CD4-positive, alpha-beta T cell (primary cell): ENCODE measurements at regions not wholly inside any gene's neighbourhood (a gene's known extent, or its start where the extent isn't known, plus 50 kb on each side); places are given as distances from the start of the nearest gene placed in this dataset.

Experiments used
- ATAC-seq: fragments of 200-7000 bp; cut with Tn5 transposase; one replicate; pipeline ENCODE4 v1.10.0; 2022; ENCODE audit warnings: mild to moderate bottlenecking; ENCODE audit not compliant: poor library complexity
- CTCF ChIA-PET: fragments of 350-600 bp; sonication (Branson Sonifier 250); formaldehyde crosslinking; loops from one replicate; lab custom pipeline; 2021; ENCODE audit warnings: antibody characterized with exemption, inconsistent platforms; lab: Charles Lee
- POLR2A ChIA-PET: fragments of 350-600 bp; sonication (Branson Sonifier 250); formaldehyde crosslinking; loops from one replicate; lab custom pipeline; 2021; ENCODE audit warnings: antibody characterized with exemption, inconsistent platforms; lab: Charles Lee
- DNase-seq, 14 experiments: peaks; one replicate each; pipeline ENCODE4 v3.0.0-alpha.2; 2013 to 2020; ENCODE audit warnings: mixed read lengths in 2 of 14
- H3K27ac ChIP-seq, 2 donors: one replicate each; pipeline versions ENCODE4 v1.5.1 to v1.7.0; 2013; ENCODE audit warnings: low read length in 2 of 2, low read depth in 1 of 2, mild to moderate bottlenecking in 1 of 2
- H3K27me3 ChIP-seq, 2 experiments: 1 replicate in 1 of 2; 2 replicates in 1 of 2; pipeline versions ENCODE4 v1.6.1 to v1.7.0; 2013; ENCODE audit warnings: low read length in 2 of 2, control low read depth in 1 of 2, mild to moderate bottlenecking in 1 of 2, moderate library complexity in 1 of 2; ENCODE audit not compliant: insufficient read depth in 2 of 2, control insufficient read depth in 1 of 2
- H3K36me3 ChIP-seq: one replicate; pipeline ENCODE4 v1.6.1; 2013; ENCODE audit warnings: low read length, control low read depth; ENCODE audit not compliant: insufficient read depth
- H3K4me1 ChIP-seq: one replicate; pipeline ENCODE4 v1.6.1; 2013; ENCODE audit warnings: low read length, control low read depth; ENCODE audit not compliant: insufficient read depth
- H3K4me3 ChIP-seq: one replicate; pipeline ENCODE4 v1.5.1; 2013; ENCODE audit warnings: mild to moderate bottlenecking, low read length, moderate library complexity
- H3K9me3 ChIP-seq, 2 experiments: 1 replicate in 1 of 2; 2 replicates in 1 of 2; pipeline versions ENCODE4 v1.6.1 to v1.7.0; 2013; ENCODE audit warnings: low read length in 2 of 2, mild to moderate bottlenecking in 2 of 2, control low read depth in 1 of 2, moderate library complexity in 1 of 2; ENCODE audit not compliant: control insufficient read depth in 1 of 2, insufficient read depth in 1 of 2
- H3K27ac Mint-ChIP-seq: one replicate; pipeline ENCODE4 v1.8.0; 2020; ENCODE audit warnings: mixed read lengths
- H3K27me3 Mint-ChIP-seq: one replicate; pipeline ENCODE4 v1.8.0; 2021; ENCODE audit warnings: mixed read lengths
- H3K36me3 Mint-ChIP-seq: one replicate; pipeline ENCODE4 v1.8.0; 2021; ENCODE audit warnings: low read depth, mixed read lengths
- H3K4me1 Mint-ChIP-seq: one replicate; pipeline ENCODE4 v1.8.0; 2021; ENCODE audit warnings: low read depth, mixed read lengths
- H3K4me3 Mint-ChIP-seq: one replicate; pipeline ENCODE4 v1.8.0; 2020; ENCODE audit warnings: mild to moderate bottlenecking, mixed read lengths
- H3K9me3 Mint-ChIP-seq: one replicate; pipeline ENCODE4 v1.8.0; 2020; ENCODE audit warnings: mixed read lengths
- CTCF ChIP-seq: fragments of 200-600 bp; IDR thresholded peaks from one replicate; pipeline ENCODE4 v1.8.0; 2022; ENCODE audit warnings: antibody characterized with exemption, mild to moderate bottlenecking
- intact Hi-C, 2 experiments: fragments of 100-400 bp; cut with DNase I in 1 of 2; cut with micrococcal nuclease in 1 of 2; formaldehyde crosslinking; loops; one replicate each; pipeline versions ENCODE4 v1.15.1 to v1.9.0; 2023 to 2025; cut with DNase I, micrococcal nuclease

- Mint-ChIP-seq H3K4me3 (no peak overlapping the region), H3K36me3 (no peaks in the 10 kb centered on the region), H3K4me1 (no peaks in the 10 kb centered on the region), H3K27me3 (no peaks in the 10 kb centered on the region), H3K9me3 (peaks cover 13% of the 10 kb centered on the region), H3K27ac (no peak overlapping the region)
- intact Hi-C loops = no loop called here
- no peak overlapping the region for H3K27ac ChIP-seq
- ATAC-seq (no peak), DNase-seq (no peak)
- H3K9me3 ChIP-seq = no peaks in the 10 kb centered on the region
- no peaks in the 10 kb centered on the region for H3K36me3 ChIP-seq
- ChIA-PET CTCF (interaction anchor here (0.5 kb wide), 1 partner anchor 637 kb away, joined by 3 read pairs; no protein-coding TSS in a partner anchor), POLR2A (no interaction called here)
- no peak overlapping the region for H3K4me3 ChIP-seq
- no peaks in the 10 kb centered on the region for H3K4me1 ChIP-seq
- TF ChIP-seq CTCF = no peak
- no peaks in the 10 kb centered on the region for H3K27me3 ChIP-seq
These were observed 375.1 kb upstream of the DPH6 start for GRCh38 chr15:35921046-35921445.

- H3K4me3 Mint-ChIP-seq = no peak overlapping the region
- CTCF ChIA-PET = no interaction called here
- H3K36me3 Mint-ChIP-seq = no peaks in the 10 kb centered on the region
- H3K27ac Mint-ChIP-seq = no peak overlapping the region
- POLR2A ChIA-PET = no interaction called here
- no peak overlapping the region for H3K27ac ChIP-seq
- H3K9me3 Mint-ChIP-seq = peaks cover 4% of the 10 kb centered on the region
- no peaks in the 10 kb centered on the region for H3K9me3 ChIP-seq
- DNase-seq (no peak), ATAC-seq (no peak)
- H3K36me3 ChIP-seq = no peaks in the 10 kb centered on the region
- H3K4me1 Mint-ChIP-seq = no peaks in the 10 kb centered on the region
- H3K4me3 ChIP-seq = no peak overlapping the region
- TF ChIP-seq CTCF = no peak
- H3K4me1 ChIP-seq = no peaks in the 10 kb centered on the region
- intact Hi-C loops = no loop called here
- no peaks in the 10 kb centered on the region for H3K27me3 Mint-ChIP-seq
- no peaks in the 10 kb centered on the region for H3K27me3 ChIP-seq
These were observed 379.5 kb upstream of the DPH6 start for GRCh38 chr15:35925275-35926006.

GRCh38 chr15:35926007-35926380, 380.0 kb upstream of the DPH6 start:
- Histone ChIP-seq H3K9me3 (no peaks in the 10 kb centered on the region), H3K27ac (no peak overlapping the region), H3K36me3 (no peaks in the 10 kb centered on the region), H3K4me3 (no peak overlapping the region), H3K4me1 (no peaks in the 10 kb centered on the region), H3K27me3 (no peaks in the 10 kb centered on the region)
- TF ChIP-seq CTCF = no peak
- H3K4me3 Mint-ChIP-seq = no peak overlapping the region
- H3K9me3 Mint-ChIP-seq = peaks cover 4% of the 10 kb centered on the region
- intact Hi-C loops = no loop called here
- POLR2A ChIA-PET = no interaction called here
- no peaks in the 10 kb centered on the region for H3K36me3 Mint-ChIP-seq
- DNase-seq (no peak), ATAC-seq (no peak)
- H3K4me1 Mint-ChIP-seq = no peaks in the 10 kb centered on the region
- CTCF ChIA-PET = no interaction called here
- H3K27me3 Mint-ChIP-seq = no peaks in the 10 kb centered on the region
- no peak overlapping the region for H3K27ac Mint-ChIP-seq
